GM10266 (cell line): ENCODE measurements at regions not wholly inside any gene's neighbourhood (a gene's known extent, or its start where the extent isn't known, plus 50 kb on each side); places are given as distances from the start of the nearest gene placed in this dataset.
"Not testable (repeated sequence)": the region's sequence is repeated elsewhere in the genome, so short reads cannot be mapped to it uniquely, and the experiment has no call there.

Experiments used
- DNase-seq: peaks from one replicate; pipeline ENCODE4 v3.0.0; 2012; ENCODE audit errors: extremely low spot score
- CTCF ChIP-seq: IDR thresholded peaks from 2 replicates; pipeline ENCODE4 v1.5.1; 2012; ENCODE audit warnings: mild to moderate bottlenecking, low read depth; ENCODE audit not compliant: control insufficient read depth, insufficient read depth; ENCODE audit errors: missing control alignments

- no peak for DNase-seq
- no peak for TF ChIP-seq CTCF
Observed at GRCh38 chr3:11739706-11740105, 96.0 kb upstream of the VGLL4 start.

- no peak for TF ChIP-seq CTCF
- DNase-seq = no peak
Observed at GRCh38 chr3:11739123-11739522, 95.4 kb upstream of the VGLL4 start.

- no peak for TF ChIP-seq CTCF
- no peak for DNase-seq
Observed at GRCh38 chr3:11737742-11738141, 94.0 kb upstream of the VGLL4 start.

GRCh38 chr3:11736136-11736833 is 92.6 kb upstream of the VGLL4 start:
- TF ChIP-seq CTCF = no peak
- no peak for DNase-seq

- DNase-seq = no peak
- TF ChIP-seq CTCF = no peak
Observed at GRCh38 chr3:11735638-11736037, 91.9 kb upstream of the VGLL4 start.

- not testable (repeated sequence) for DNase-seq
Observed at GRCh38 chr3:11735111-11735510, 91.4 kb upstream of the VGLL4 start.

GRCh38 chr3:11733914-11734313 is 90.2 kb upstream of the VGLL4 start:
- DNase-seq = no peak
- TF ChIP-seq CTCF = no peak

GRCh38 chr3:11727207-11727606 is 83.5 kb upstream of the VGLL4 start:
- no peak for DNase-seq
- TF ChIP-seq CTCF = no peak
